ENCODE measurements at regions not wholly inside any gene's neighbourhood (a gene's known extent, or its start where the extent isn't known, plus 50 kb on each side); places are given as distances from the start of the nearest gene placed in this dataset.

DNA sequence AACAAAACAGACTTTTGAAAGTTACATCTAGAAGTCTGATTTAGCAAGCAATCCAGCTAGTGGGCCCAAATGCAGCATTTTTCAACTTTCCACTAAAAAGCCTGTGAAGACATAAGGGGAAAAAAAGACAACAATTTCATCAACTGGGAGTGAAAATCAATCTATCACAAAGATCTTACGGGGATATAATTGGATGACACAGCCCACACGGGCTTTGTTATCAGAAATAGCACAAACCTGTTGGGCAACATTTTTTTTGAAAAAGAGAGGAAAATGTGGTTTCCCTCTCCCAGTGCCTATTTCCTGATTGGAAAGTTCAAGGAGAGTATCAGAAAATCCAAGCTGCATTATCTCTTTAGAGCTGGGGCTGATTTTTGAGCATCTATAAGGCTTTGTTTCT, 132.7 kb downstream of the EVA1A start:
- Mint-ChIP-seq H3K4me3 (ENCODE audit: low read depth, unreplicated experiment) (no peak overlapping the region), H3K27me3 (ENCODE audit: unreplicated experiment) (peaks cover 54% of the 10 kb centered on the region), H3K27ac (ENCODE audit: unreplicated experiment) (no peak overlapping the region), H3K4me1 (ENCODE audit: low read depth, unreplicated experiment) (no peaks in the 10 kb centered on the region), H3K9me3 (ENCODE audit: low read depth, unreplicated experiment) (no peaks in the 10 kb centered on the region), H3K36me3 (ENCODE audit: insufficient read depth, unreplicated experiment) (no peaks in the 10 kb centered on the region)
- TF ChIP-seq, protein P1, sequence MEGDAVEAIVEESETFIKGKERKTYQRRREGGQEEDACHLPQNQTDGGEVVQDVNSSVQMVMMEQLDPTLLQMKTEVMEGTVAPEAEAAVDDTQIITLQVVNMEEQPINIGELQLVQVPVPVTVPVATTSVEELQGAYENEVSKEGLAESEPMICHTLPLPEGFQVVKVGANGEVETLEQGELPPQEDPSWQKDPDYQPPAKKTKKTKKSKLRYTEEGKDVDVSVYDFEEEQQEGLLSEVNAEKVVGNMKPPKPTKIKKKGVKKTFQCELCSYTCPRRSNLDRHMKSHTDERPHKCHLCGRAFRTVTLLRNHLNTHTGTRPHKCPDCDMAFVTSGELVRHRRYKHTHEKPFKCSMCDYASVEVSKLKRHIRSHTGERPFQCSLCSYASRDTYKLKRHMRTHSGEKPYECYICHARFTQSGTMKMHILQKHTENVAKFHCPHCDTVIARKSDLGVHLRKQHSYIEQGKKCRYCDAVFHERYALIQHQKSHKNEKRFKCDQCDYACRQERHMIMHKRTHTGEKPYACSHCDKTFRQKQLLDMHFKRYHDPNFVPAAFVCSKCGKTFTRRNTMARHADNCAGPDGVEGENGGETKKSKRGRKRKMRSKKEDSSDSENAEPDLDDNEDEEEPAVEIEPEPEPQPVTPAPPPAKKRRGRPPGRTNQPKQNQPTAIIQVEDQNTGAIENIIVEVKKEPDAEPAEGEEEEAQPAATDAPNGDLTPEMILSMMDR (IDR thresholded peaks at IDR 0.05; ENCODE audit: unreplicated experiment) = no peak
- no peak for DNase-seq
- no TSS peak for BruUV-seq (replicated peaks)
- intact Hi-C loops (cut with micrococcal nuclease; ENCODE audit: unreplicated experiment) = no loop called here
- CTCF ChIA-PET = interaction anchor here (0.6 kb wide), 1 partner anchor 593 kb away, joined by 6 read pairs; no protein-coding TSS in a partner anchor

DNA sequence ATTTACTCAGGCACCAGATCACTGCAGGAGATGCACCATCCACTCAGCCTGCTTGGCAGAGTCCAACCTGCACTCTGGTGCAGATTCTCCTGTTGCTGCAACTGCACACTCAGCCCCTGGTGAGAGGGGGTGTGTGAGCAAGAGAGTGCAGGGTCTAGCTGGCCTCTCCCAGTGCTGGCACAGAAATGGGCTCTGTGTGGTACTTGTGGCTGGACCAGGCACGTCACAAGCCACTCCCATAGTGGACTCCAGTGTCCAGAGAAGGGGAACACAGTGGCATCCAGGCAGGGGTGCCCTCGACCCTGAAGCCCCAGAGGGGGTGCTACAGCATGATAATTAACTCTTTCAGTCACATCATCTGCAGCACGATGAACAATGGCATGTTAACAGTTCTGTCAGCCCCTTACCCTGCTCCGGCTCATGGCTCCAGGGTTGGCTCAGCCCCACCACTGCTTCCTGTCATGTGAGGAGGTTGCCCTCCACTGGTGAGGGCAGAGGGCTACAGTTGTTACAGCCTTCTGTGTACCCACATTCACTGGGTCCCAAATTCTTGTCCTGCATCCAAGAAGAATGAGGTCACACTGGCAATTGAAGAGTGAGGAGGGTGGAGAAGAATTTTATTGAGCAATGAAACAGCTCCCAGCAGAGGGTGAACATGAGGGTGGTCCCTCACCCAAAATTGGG, 135.7 kb downstream of the EVA1A start:
- CTCF ChIA-PET = no interaction called here
- H3K4me3 Mint-ChIP-seq (ENCODE audit: low read depth, unreplicated experiment) = no peak overlapping the region
- H3K27ac Mint-ChIP-seq (ENCODE audit: unreplicated experiment) = no peak overlapping the region
- intact Hi-C loops (cut with micrococcal nuclease; ENCODE audit: unreplicated experiment) = no loop called here
- H3K36me3 Mint-ChIP-seq (ENCODE audit: insufficient read depth, unreplicated experiment) = no peaks in the 10 kb centered on the region
- no TSS peak for BruUV-seq (replicated peaks)
- TF ChIP-seq, protein P1 (IDR thresholded peaks at IDR 0.05; ENCODE audit: unreplicated experiment) = no peak
- H3K27me3 Mint-ChIP-seq (ENCODE audit: unreplicated experiment) = peaks cover 59% of the 10 kb centered on the region
- no peaks in the 10 kb centered on the region for H3K4me1 Mint-ChIP-seq (ENCODE audit: low read depth, unreplicated experiment)
- no peaks in the 10 kb centered on the region for H3K9me3 Mint-ChIP-seq (ENCODE audit: low read depth, unreplicated experiment)
- DNase-seq = no peak

DNA sequence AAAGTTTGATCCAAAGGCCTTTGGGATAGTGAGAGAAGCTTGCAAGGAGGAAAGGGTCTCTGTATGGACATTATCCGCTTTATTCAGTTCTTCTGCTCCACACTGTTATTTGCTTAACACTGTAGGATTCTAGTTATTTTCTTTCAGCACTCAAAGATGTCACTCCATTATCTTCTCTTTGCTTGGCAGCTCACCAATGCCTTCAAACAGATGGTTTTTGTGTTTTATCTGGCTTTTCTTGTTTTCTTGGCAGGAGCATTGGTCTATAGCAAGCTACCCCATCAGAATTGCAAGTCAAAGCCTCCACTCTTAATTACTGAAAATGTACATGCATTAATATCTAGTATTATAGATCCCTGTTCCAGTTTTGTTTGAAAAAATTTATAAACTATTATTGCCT, 138.8 kb downstream of the EVA1A start:
- no TSS peak for BruUV-seq (replicated peaks)
- CTCF ChIA-PET = no interaction called here
- TF ChIP-seq, protein P1 (IDR thresholded peaks at IDR 0.05; ENCODE audit: unreplicated experiment) = no peak
- DNase-seq = no peak
- Mint-ChIP-seq H3K9me3 (ENCODE audit: low read depth, unreplicated experiment) (no peaks in the 10 kb centered on the region), H3K36me3 (ENCODE audit: insufficient read depth, unreplicated experiment) (no peaks in the 10 kb centered on the region), H3K4me1 (ENCODE audit: low read depth, unreplicated experiment) (no peaks in the 10 kb centered on the region), H3K27ac (ENCODE audit: unreplicated experiment) (no peak overlapping the region), H3K4me3 (ENCODE audit: low read depth, unreplicated experiment) (no peak overlapping the region), H3K27me3 (ENCODE audit: unreplicated experiment) (peaks cover 40% of the 10 kb centered on the region)
- intact Hi-C loops (cut with micrococcal nuclease; ENCODE audit: unreplicated experiment) = no loop called here

DNA sequence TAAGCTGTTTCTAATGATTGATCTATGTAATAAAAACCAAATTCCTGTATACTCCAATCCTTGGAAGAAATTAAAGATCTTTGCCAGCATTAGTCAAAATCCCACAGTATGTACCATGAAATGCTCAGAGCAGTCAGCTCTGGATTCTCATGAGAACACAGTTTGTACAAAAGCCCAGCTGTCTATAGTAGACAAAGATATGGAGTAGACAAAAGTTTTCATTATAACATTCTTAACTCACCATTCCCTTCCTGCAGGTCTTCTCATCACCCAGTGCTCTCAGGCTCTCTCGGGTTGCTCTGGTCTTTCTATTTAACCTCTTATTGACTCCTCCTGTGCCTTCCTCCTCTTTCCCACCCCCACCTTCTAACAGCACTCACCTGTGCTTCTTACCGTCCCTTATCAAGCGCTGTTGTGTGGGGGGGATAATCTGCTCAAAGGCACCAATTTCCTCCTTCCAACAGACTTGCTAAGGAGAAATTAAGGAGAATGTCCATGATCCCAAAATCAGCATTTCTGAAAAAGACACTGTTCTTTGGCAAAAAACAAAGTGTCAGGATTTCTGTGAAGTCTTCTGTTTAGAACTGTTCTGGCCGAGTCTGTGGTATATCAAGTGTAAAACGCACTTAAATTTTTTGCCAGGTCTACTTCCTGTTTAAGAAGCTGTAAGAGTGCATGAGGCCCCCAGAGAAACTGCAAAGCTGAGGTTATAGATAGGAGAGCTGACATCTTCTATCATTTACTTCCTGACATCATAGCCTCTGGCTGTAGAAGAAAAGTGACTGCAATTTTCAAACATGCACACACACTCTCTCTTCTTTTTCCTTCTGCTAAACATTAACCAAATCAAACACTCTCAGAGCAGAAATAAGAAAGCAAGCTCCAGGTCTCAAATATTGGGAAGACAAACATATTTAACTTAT, 144.1 kb downstream of the EVA1A start:
- Mint-ChIP-seq H3K9me3 (ENCODE audit: low read depth, unreplicated experiment) (no peaks in the 10 kb centered on the region), H3K36me3 (ENCODE audit: insufficient read depth, unreplicated experiment) (no peaks in the 10 kb centered on the region), H3K4me3 (ENCODE audit: low read depth, unreplicated experiment) (no peak overlapping the region), H3K27ac (ENCODE audit: unreplicated experiment) (no peak overlapping the region), H3K4me1 (ENCODE audit: low read depth, unreplicated experiment) (no peaks in the 10 kb centered on the region), H3K27me3 (ENCODE audit: unreplicated experiment) (peaks cover 80% of the 10 kb centered on the region)
- TF ChIP-seq, protein P1 (IDR thresholded peaks at IDR 0.05; ENCODE audit: unreplicated experiment) = no peak
- BruUV-seq (replicated peaks) = no TSS peak
- CTCF ChIA-PET = interaction anchor here (1.3 kb wide), 1 partner anchor 352 kb away, joined by 3 read pairs; no protein-coding TSS in a partner anchor
- no peak for DNase-seq
- intact Hi-C loops (cut with micrococcal nuclease; ENCODE audit: unreplicated experiment) = no loop called here

Measured in Calu3 (cell line).